PC-3 (cell line): ENCODE measurements at regions not wholly inside any gene's neighbourhood (a gene's known extent, or its start where the extent isn't known, plus 50 kb on each side); places are given as distances from the start of the nearest gene placed in this dataset.

Experiments used
- EZH2 ChIP-seq: fragments of 300-600 bp; sonication (generic); IDR thresholded peaks from one replicate; pipeline ENCODE4 v1.6.1; 2017; ENCODE audit warnings: antibody characterized with exemption, mild to moderate bottlenecking, low read length; ENCODE audit not compliant: unreplicated experiment
- EZH2phosphoT487 ChIP-seq: fragments of 300-600 bp; sonication (generic); IDR thresholded peaks from 2 replicates; pipeline ENCODE4 v1.6.1; 2018; ENCODE audit warnings: mild to moderate bottlenecking, antibody characterized with exemption, low read length, borderline replicate concordance
- TF ChIP-seq, protein P1 (sequence below): fragments of 300-600 bp; sonication (generic); conservative IDR thresholded peaks from 2 replicates; pipeline ENCODE4 v1.5.1; 2017; ENCODE audit warnings: antibody characterized with exemption, low read depth, mild to moderate bottlenecking, low read length

DNA sequence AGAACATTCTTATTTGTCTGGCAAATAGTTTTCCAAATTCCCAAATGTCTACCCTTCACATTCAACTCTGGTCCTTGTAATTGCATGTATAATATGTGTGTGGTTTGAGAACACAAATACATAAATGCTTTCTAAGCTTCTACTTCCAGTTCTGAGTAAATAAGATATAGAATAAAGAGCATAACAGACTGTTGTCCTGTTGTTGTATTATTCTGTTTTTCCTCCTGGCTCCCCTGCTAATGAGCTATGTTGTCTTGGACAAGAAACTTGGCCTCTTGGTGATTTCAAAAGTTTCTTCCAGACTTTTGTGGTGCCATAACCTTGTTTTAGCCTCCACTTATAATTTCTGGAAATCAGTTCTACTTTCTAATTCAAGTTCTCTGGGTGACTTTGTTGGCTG, 75.3 kb upstream of the USP38 start:
- TF ChIP-seq, protein P1, sequence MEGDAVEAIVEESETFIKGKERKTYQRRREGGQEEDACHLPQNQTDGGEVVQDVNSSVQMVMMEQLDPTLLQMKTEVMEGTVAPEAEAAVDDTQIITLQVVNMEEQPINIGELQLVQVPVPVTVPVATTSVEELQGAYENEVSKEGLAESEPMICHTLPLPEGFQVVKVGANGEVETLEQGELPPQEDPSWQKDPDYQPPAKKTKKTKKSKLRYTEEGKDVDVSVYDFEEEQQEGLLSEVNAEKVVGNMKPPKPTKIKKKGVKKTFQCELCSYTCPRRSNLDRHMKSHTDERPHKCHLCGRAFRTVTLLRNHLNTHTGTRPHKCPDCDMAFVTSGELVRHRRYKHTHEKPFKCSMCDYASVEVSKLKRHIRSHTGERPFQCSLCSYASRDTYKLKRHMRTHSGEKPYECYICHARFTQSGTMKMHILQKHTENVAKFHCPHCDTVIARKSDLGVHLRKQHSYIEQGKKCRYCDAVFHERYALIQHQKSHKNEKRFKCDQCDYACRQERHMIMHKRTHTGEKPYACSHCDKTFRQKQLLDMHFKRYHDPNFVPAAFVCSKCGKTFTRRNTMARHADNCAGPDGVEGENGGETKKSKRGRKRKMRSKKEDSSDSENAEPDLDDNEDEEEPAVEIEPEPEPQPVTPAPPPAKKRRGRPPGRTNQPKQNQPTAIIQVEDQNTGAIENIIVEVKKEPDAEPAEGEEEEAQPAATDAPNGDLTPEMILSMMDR: no peak
- TF ChIP-seq EZH2 (no peak), EZH2phosphoT487 (no peak)
